Thoracic aorta (tissue), 2 donors: ENCODE measurements at regions not wholly inside any gene's neighbourhood (a gene's known extent, or its start where the extent isn't known, plus 50 kb on each side); places are given as distances from the start of the nearest gene placed in this dataset.

Source experiments
- ATAC-seq: fragments of 150-250 bp; one replicate; pipeline ENCODE4 v1.8.0; 2017; ENCODE audit warnings: low read depth; ENCODE audit not compliant: insufficient number of reproducible peaks, low FRiP score
- DNase-seq: peaks from one replicate; pipeline ENCODE4 v3.0.0-alpha.2; 2020; ENCODE audit warnings: low spot score
- H3K27ac ChIP-seq, 2 donors: fragments of 200-600 bp; sonication (generic); 1 replicate in 1 of 2; 2 replicates in 1 of 2; pipeline ENCODE4 v1.5.1; 2016; ENCODE audit warnings: mild to moderate bottlenecking in 2 of 2, moderate library complexity in 2 of 2
- H3K27me3 ChIP-seq: fragments of 200-600 bp; sonication (generic); replicated peaks from 2 replicates; pipeline ENCODE4 v1.6.0; 2016; ENCODE audit warnings: mild to moderate bottlenecking; ENCODE audit not compliant: insufficient read depth
- H3K36me3 ChIP-seq: fragments of 200-600 bp; sonication (generic); one replicate; pipeline ENCODE4 v1.5.1; 2016
- H3K4me1 ChIP-seq, 2 donors: fragments of 200-600 bp; sonication (generic); 1 replicate in 1 of 2; 2 replicates in 1 of 2; pipeline versions ENCODE4 v1.5.1 to v1.6.0; 2016; ENCODE audit warnings: low read depth in 2 of 2, mild to moderate bottlenecking in 1 of 2; ENCODE audit not compliant: control insufficient read depth in 1 of 2
- H3K4me3 ChIP-seq: fragments of 200-600 bp; sonication (generic); 2 replicates; pipeline ENCODE4 v1.5.1; 2016; ENCODE audit warnings: mild to moderate bottlenecking
- H3K9me3 ChIP-seq: fragments of 200-600 bp; sonication (generic); 2 replicates; pipeline ENCODE4 v1.5.1; 2016
- TF ChIP-seq, protein P1 (sequence below): fragments of 200-600 bp; sonication (generic); IDR thresholded peaks from one replicate; pipeline ENCODE4 v1.5.1; 2019; ENCODE audit warnings: antibody characterized with exemption

DNA sequence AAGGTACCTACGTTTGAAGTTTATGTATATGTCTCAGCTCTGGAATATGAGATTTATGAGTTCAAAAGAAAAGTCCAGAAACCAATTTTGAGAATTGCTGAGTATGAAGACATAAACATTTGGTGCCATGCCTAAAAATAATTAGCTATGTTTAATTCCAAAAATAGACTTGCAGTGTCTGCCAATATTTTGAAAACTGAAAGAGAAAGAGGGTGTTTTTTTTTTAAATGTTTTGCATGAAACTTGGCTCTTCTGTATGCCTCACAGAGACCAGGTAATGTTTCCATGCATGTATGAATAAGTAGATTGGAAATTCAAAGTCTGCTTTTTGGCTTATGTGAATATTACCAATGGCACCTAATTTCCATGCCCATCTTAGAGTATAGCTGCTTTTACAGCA is 634.4 kb upstream of the C9orf72 start:
- Histone ChIP-seq H3K27me3 (no peaks in the 10 kb centered on the region), H3K4me3 (no peak overlapping the region), H3K27ac (no peak overlapping the region), H3K9me3 (no peaks in the 10 kb centered on the region), H3K36me3 (no peaks in the 10 kb centered on the region), H3K4me1 (no peaks in the 10 kb centered on the region)
- ATAC-seq = no peak
- TF ChIP-seq, protein P1, sequence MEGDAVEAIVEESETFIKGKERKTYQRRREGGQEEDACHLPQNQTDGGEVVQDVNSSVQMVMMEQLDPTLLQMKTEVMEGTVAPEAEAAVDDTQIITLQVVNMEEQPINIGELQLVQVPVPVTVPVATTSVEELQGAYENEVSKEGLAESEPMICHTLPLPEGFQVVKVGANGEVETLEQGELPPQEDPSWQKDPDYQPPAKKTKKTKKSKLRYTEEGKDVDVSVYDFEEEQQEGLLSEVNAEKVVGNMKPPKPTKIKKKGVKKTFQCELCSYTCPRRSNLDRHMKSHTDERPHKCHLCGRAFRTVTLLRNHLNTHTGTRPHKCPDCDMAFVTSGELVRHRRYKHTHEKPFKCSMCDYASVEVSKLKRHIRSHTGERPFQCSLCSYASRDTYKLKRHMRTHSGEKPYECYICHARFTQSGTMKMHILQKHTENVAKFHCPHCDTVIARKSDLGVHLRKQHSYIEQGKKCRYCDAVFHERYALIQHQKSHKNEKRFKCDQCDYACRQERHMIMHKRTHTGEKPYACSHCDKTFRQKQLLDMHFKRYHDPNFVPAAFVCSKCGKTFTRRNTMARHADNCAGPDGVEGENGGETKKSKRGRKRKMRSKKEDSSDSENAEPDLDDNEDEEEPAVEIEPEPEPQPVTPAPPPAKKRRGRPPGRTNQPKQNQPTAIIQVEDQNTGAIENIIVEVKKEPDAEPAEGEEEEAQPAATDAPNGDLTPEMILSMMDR = no peak
- DNase-seq = no peak

DNA sequence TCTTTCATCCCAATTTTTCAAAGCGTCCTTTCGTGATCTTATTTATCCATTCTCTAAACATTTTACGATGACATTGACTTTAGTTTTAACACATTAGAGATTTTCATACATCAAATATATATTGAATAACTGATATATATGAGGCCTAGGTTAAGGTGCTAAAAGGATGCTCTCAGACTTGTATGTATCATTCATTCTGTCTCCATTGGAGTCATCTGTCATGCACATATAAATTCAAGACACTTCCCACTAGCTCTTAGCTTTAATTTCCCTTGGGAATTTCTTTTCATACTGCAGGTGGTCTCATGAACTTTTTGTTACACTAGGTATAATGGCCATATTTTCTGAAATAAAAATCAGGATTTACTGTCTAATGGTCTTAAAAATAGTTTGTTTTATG is 635.8 kb upstream of the C9orf72 start:
- no peaks in the 10 kb centered on the region for H3K4me1 ChIP-seq
- ATAC-seq (no peak), DNase-seq (no peak)
- H3K9me3 ChIP-seq = no peaks in the 10 kb centered on the region
- H3K27me3 ChIP-seq = no peaks in the 10 kb centered on the region
- H3K27ac ChIP-seq = no peak overlapping the region
- H3K4me3 ChIP-seq = no peak overlapping the region
- TF ChIP-seq, protein P1 = no peak
- H3K36me3 ChIP-seq = no peaks in the 10 kb centered on the region

DNA sequence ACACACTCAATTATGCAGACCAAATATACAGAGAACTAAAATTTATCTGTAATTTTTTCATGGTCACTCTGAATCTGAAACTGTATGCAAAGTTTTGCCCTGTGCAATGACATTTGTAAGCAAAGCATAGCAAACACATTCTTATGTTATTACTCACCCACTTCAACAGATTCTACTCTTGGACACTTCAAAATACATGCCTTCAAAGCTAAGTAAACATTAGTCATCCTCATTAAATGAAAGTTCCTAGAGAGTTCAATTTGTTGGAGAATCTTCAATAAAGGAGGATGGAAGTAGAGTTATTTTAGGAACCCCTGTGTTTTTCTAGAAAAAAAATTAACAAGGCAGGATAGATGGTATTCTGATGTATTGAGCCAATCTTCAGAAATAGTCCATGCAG is 639.7 kb upstream of the C9orf72 start:
- Histone ChIP-seq H3K27ac (no peak overlapping the region), H3K4me3 (no peak overlapping the region), H3K27me3 (no peaks in the 10 kb centered on the region), H3K9me3 (no peaks in the 10 kb centered on the region), H3K4me1 (no peaks in the 10 kb centered on the region), H3K36me3 (no peaks in the 10 kb centered on the region)
- DNase-seq (no peak), ATAC-seq (no peak)
- TF ChIP-seq, protein P1 = no peak

DNA sequence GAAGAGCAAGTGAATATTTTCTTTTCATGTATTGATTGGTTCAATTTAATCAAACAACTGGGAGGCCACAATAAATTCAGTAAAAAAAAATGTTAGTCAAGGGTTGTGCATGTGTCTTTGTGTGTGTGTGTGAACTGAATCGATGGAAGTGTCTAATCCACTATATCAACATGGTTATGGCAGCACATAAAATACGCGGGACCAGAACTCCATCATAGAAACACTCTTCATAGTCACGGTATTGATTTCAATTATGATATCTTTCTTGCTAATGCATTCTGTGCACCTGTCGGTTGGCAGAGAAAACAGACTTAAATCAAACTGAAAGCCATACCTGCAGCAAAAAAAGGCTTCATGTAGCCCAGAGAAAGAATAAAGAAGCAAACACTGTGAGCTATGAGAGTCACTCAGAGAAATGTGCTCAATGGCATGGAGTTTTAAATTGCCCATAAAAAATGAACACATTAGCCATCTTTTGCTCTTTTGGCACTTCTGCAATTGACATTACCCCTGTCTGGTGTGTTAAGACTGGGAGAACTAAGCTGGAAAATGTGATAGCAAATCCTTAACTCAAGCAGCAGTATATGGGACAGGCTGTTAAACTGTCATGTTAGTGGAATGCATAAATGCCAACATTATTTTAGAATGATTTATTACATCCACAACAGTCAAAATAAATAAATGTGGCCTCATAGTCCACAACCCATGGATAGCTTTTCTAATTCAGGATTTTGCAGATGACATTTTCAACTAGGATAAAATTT is 642.4 kb upstream of the C9orf72 start:
- DNase-seq (no peak), ATAC-seq (no peak)
- TF ChIP-seq, protein P1 = no peak
- H3K27me3 ChIP-seq = no peaks in the 10 kb centered on the region
- no peak overlapping the region for H3K4me3 ChIP-seq
- no peaks in the 10 kb centered on the region for H3K9me3 ChIP-seq
- H3K27ac ChIP-seq = no peak overlapping the region
- H3K36me3 ChIP-seq = no peaks in the 10 kb centered on the region
- no peaks in the 10 kb centered on the region for H3K4me1 ChIP-seq

DNA sequence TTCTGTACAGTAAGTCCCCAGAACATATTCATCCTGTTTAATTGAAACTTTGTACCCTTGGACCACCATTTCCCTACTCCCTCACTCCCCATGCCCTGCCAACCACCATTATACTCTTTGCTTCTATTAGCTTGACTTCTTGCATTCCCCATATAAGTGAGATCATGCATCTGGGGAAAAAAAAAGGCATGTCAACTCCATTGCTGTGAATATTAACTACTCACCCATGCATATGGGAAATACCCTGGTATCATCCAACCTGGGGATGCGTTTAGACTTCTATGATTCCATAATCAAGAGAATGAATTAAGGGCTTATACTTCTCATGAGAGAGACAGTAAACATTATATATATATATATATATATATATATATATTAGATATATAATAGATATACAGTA is 659.4 kb upstream of the C9orf72 start:
- peaks cover 2% of the 10 kb centered on the region for H3K9me3 ChIP-seq
- no peaks in the 10 kb centered on the region for H3K36me3 ChIP-seq
- DNase-seq (no peak), ATAC-seq (no peak)
- no peaks in the 10 kb centered on the region for H3K27me3 ChIP-seq
- no peak overlapping the region for H3K4me3 ChIP-seq
- no peak overlapping the region for H3K27ac ChIP-seq
- no peaks in the 10 kb centered on the region for H3K4me1 ChIP-seq
- TF ChIP-seq, protein P1 = no peak
